IMR-90 (cell line): ENCODE measurements at regions not wholly inside any gene's neighbourhood (a gene's known extent, or its start where the extent isn't known, plus 50 kb on each side); places are given as distances from the start of the nearest gene placed in this dataset.

Source experiments
- ATAC-seq: fragments of 200-7000 bp; cut with Tn5 transposase; 2 replicates; pipeline ENCODE4 v1.9.1; 2020; ENCODE audit warnings: low read depth, mild to moderate bottlenecking, moderate library complexity
- BruUV-seq: library from RNA; stranded (reverse); fragments of 400-500 nt; replicated peaks from 2 replicates; lab custom pipeline; 2021; lab: Mats Ljungman, UMichigan
- CTCF ChIA-PET: fragments of 300-600 bp; formaldehyde crosslinking; extraction: SDS; loops from one replicate; lab custom pipeline; 2021; ENCODE audit warnings: antibody characterized with exemption; lab: Yijun Ruan, JAX
- POLR2A ChIA-PET: fragments of 300-600 bp; sonication (Branson Sonifier 250); formaldehyde crosslinking; loops from one replicate; lab custom pipeline; 2022; ENCODE audit warnings: antibody characterized with exemption; ENCODE audit not compliant: unreplicated experiment; lab: Charles Lee
- DNase-seq: peaks from one replicate; pipeline ENCODE4 v3.0.0; 2013
- H2AFZ ChIP-seq: replicated peaks from 2 replicates; pipeline ENCODE3; 2013; ENCODE audit warnings: low read length, mild to moderate bottlenecking; ENCODE audit not compliant: poor library complexity
- H2AK5ac ChIP-seq: 2 replicates; pipeline ENCODE4 v1.6.1; 2013; ENCODE audit warnings: low read depth, low read length, inconsistent platforms
- H2AK9ac ChIP-seq: replicated peaks from 2 replicates; pipeline ENCODE3; 2013; ENCODE audit warnings: mild to moderate bottlenecking, low read depth, low read length, moderate library complexity; ENCODE audit not compliant: poor library complexity
- H2BK120ac ChIP-seq: 2 replicates; pipeline ENCODE4 v1.6.1; 2013; ENCODE audit warnings: low read depth, low read length, inconsistent platforms
- H2BK15ac ChIP-seq: 3 replicates; pipeline ENCODE4 v1.6.1; 2013; ENCODE audit warnings: low read depth, low read length, inconsistent platforms
- H2BK20ac ChIP-seq: 2 replicates; pipeline ENCODE4 v1.6.1; 2013; ENCODE audit warnings: low read depth, mild to moderate bottlenecking, inconsistent platforms, low read length, moderate library complexity
- H2BK5ac ChIP-seq: 2 replicates; pipeline ENCODE4 v1.6.1; 2013; ENCODE audit warnings: mild to moderate bottlenecking, low read depth, low read length, inconsistent platforms; ENCODE audit not compliant: poor library complexity, severe bottlenecking
- H3K14ac ChIP-seq: replicated peaks from 2 replicates; pipeline ENCODE4 v1.6.1; 2013; ENCODE audit warnings: low read depth, low read length, inconsistent platforms
- H3K18ac ChIP-seq: 2 replicates; pipeline ENCODE4 v1.6.1; 2013; ENCODE audit warnings: low read depth, low read length, control low read depth
- H3K23ac ChIP-seq: 2 replicates; pipeline ENCODE4 v1.6.1; 2013; ENCODE audit warnings: low read depth, low read length, inconsistent platforms
- H3K27ac ChIP-seq: 2 replicates; pipeline ENCODE4 v1.5.1; 2013; ENCODE audit warnings: mild to moderate bottlenecking, control low read depth, low read length; ENCODE audit not compliant: insufficient read depth
- H3K27me3 ChIP-seq: 2 replicates; pipeline ENCODE4 v1.6.1; 2013; ENCODE audit warnings: low read length; ENCODE audit not compliant: control insufficient read depth, insufficient read depth
- H3K36me3 ChIP-seq: 2 replicates; pipeline ENCODE4 v1.6.1; 2013; ENCODE audit warnings: low read length, mixed read lengths; ENCODE audit not compliant: control insufficient read depth, insufficient read depth
- H3K4ac ChIP-seq: 2 replicates; pipeline ENCODE4 v1.6.1; 2013; ENCODE audit warnings: low read depth, low read length, inconsistent platforms
- H3K4me1 ChIP-seq: 2 replicates; pipeline ENCODE4 v1.6.1; 2013; ENCODE audit warnings: low read length, mixed read lengths; ENCODE audit not compliant: control insufficient read depth, insufficient read depth
- H3K4me2 ChIP-seq: 2 replicates; pipeline ENCODE4 v1.6.1; 2013; ENCODE audit warnings: low read depth, mild to moderate bottlenecking, control low read depth, low read length, moderate library complexity
- H3K4me3 ChIP-seq: 2 replicates; pipeline ENCODE4 v1.5.1; 2013; ENCODE audit warnings: low read depth, mild to moderate bottlenecking, control low read depth, low read length, moderate library complexity; ENCODE audit not compliant: insufficient read depth
- H3K56ac ChIP-seq: 2 replicates; pipeline ENCODE4 v1.6.1; 2013; ENCODE audit warnings: low read length, inconsistent platforms; ENCODE audit not compliant: insufficient read depth; ENCODE audit errors: extremely low read depth
- H3K79me1 ChIP-seq, 2 experiments: 2 replicates each; pipeline ENCODE4 v1.6.1; 2013; ENCODE audit warnings: low read length in 2 of 2, inconsistent platforms in 1 of 2, low read depth in 1 of 2
- H3K9ac ChIP-seq: 2 replicates; pipeline ENCODE4 v1.6.1; 2013; ENCODE audit warnings: low read depth, low read length, control low read depth
- H3K9me1 ChIP-seq: 2 replicates; pipeline ENCODE4 v1.6.1; 2013; ENCODE audit warnings: low read length, inconsistent platforms; ENCODE audit not compliant: insufficient read depth
- H3K9me3 ChIP-seq: 2 replicates; pipeline ENCODE4 v1.6.1; 2013; ENCODE audit warnings: low read length; ENCODE audit not compliant: control insufficient read depth, insufficient read depth
- H4K20me1 ChIP-seq: 2 replicates; pipeline ENCODE4 v1.6.1; 2013; ENCODE audit warnings: low read length, inconsistent platforms; ENCODE audit not compliant: insufficient read depth
- H4K5ac ChIP-seq: 2 replicates; pipeline ENCODE4 v1.6.1; 2013; ENCODE audit warnings: mild to moderate bottlenecking, low read depth, low read length, control low read depth
- H4K8ac ChIP-seq, 2 experiments: 2 replicates each; pipeline ENCODE4 v1.6.1; 2013; ENCODE audit warnings: low read depth in 2 of 2, low read length in 2 of 2, control low read depth in 1 of 2, inconsistent platforms in 1 of 2
- H4K91ac ChIP-seq: 2 replicates; pipeline ENCODE4 v1.6.1; 2013; ENCODE audit warnings: low read depth, low read length, inconsistent platforms; ENCODE audit not compliant: insufficient read depth
- BHLHE40 ChIP-seq: fragments of 150-350 bp; IDR thresholded peaks from 2 replicates; pipeline ENCODE4 v1.6.1; 2016; ENCODE audit warnings: mild to moderate bottlenecking, low read depth, low read length
- CEBPB ChIP-seq: IDR thresholded peaks from 2 replicates; pipeline ENCODE4 v1.6.1; 2012; ENCODE audit warnings: low read depth, low read length, improper control_type of control experiment
- CHD1 ChIP-seq: IDR thresholded peaks from 2 replicates; pipeline ENCODE4 v1.6.1; 2012; ENCODE audit warnings: low read depth, low read length, improper control_type of control experiment
- CTCF ChIP-seq: conservative IDR thresholded peaks from 2 replicates; pipeline ENCODE4 v1.5.1; 2012; ENCODE audit warnings: mild to moderate bottlenecking, low read depth, low read length, improper control_type of control experiment
- ELK1 ChIP-seq: fragments of 150-350 bp; IDR thresholded peaks from 2 replicates; pipeline ENCODE4 v1.6.1; 2016; ENCODE audit warnings: low read depth, mild to moderate bottlenecking, low read length, moderate library complexity, borderline replicate concordance
- FOS ChIP-seq: fragments of 150-350 bp; IDR thresholded peaks from 2 replicates; pipeline ENCODE4 v1.6.1; 2016; ENCODE audit warnings: low read depth, low read length
- MAFK ChIP-seq: IDR thresholded peaks from 2 replicates; pipeline ENCODE4 v1.6.1; 2012; ENCODE audit warnings: low read depth, low read length, improper control_type of control experiment
- MAZ ChIP-seq: IDR thresholded peaks from 2 replicates; pipeline ENCODE4 v1.6.1; 2012; ENCODE audit warnings: low read depth, mild to moderate bottlenecking, low read length, improper control_type of control experiment, moderate library complexity, borderline replicate concordance
- MXI1 ChIP-seq: IDR thresholded peaks from 2 replicates; pipeline ENCODE4 v1.6.1; 2012; ENCODE audit warnings: low read depth, mild to moderate bottlenecking, low read length, moderate library complexity, borderline replicate concordance
- NFE2L2 ChIP-seq: fragments of 150-350 bp; IDR thresholded peaks from 2 replicates; pipeline ENCODE4 v1.6.1; 2016; ENCODE audit warnings: low read depth, mild to moderate bottlenecking, low read length
- POLR2A ChIP-seq: IDR thresholded peaks from 2 replicates; pipeline ENCODE4 v1.6.1; 2012; ENCODE audit warnings: mild to moderate bottlenecking, low read depth, low read length
- RAD21 ChIP-seq: IDR thresholded peaks from 2 replicates; pipeline ENCODE4 v1.6.1; 2012; ENCODE audit warnings: low read length, improper control_type of control experiment
- RCOR1 ChIP-seq: IDR thresholded peaks from 2 replicates; pipeline ENCODE4 v1.6.1; 2012; ENCODE audit warnings: mild to moderate bottlenecking, low read length, improper control_type of control experiment; ENCODE audit not compliant: insufficient replicate concordance
- RFX5 ChIP-seq: IDR thresholded peaks from 2 replicates; pipeline ENCODE4 v1.8.0; 2012; ENCODE audit warnings: low read depth, mild to moderate bottlenecking, low read length, moderate library complexity
- SMC3 ChIP-seq: fragments of 150-350 bp; IDR thresholded peaks from 2 replicates; pipeline ENCODE4 v1.6.1; 2016; ENCODE audit warnings: low read depth, mild to moderate bottlenecking, antibody characterized with exemption, low read length, moderate library complexity
- WGBS, 2 experiments: methylation state at CpG; one replicate each; pipeline versions ENCODE4 v1.1.5 to v1.1.7; 2013; ENCODE audit warnings: missing lambda C conversion rate in 2 of 2; ENCODE audit not compliant: insufficient read length in 1 of 2; ENCODE audit errors: extremely low coverage in 2 of 2; 5-methylcytosine and 5-hydroxymethylcytosine counted together
- dilution Hi-C: fragments of 300-500 bp; cut with HindIII; formaldehyde crosslinking; loops from one replicate; pipeline ENCODE4 v1.14.3; 2018; ENCODE audit warnings: low sequenced_read_pairs; ENCODE audit not compliant: unreplicated experiment
- in situ Hi-C: fragments of 300-500 bp; cut with MboI; formaldehyde crosslinking; loops from 3 replicates; pipeline ENCODE4 v1.14.3; 2019; ENCODE audit warnings: low sequenced_read_pairs, inconsistent platforms, mixed read lengths
- intact Hi-C: fragments of 100-400 bp; cut with micrococcal nuclease; formaldehyde crosslinking; loops from 2 replicates; pipeline ENCODE4 v1.10.0; 2022
- TF ChIP-seq, protein P1 (sequence below): fragments of 150-350 bp; IDR thresholded peaks from 2 replicates; pipeline ENCODE4 v1.6.1; 2017; ENCODE audit warnings: mild to moderate bottlenecking, antibody characterized with exemption, low read length, low read depth

- Histone ChIP-seq H3K18ac (no peak overlapping the region), H2AK5ac (no peak overlapping the region), H3K36me3 (no peaks in the 10 kb centered on the region), H4K8ac (no peak overlapping the region), H2BK15ac (no peak overlapping the region), H3K4me2 (no peak overlapping the region), H2BK20ac (no peak overlapping the region), H3K9ac (no peak overlapping the region), H4K5ac (no peak overlapping the region), H2AK9ac (no peak overlapping the region), H4K91ac (no peak overlapping the region), H4K20me1 (no peaks in the 10 kb centered on the region; the same call in 1 of the 2 replicates), H3K4ac (no peak overlapping the region), H3K9me1 (no peaks in the 10 kb centered on the region; the same call in 1 of the 2 replicates), H3K23ac (no peak overlapping the region), H3K79me1 (0 out of 4 replicates have a peak, but pooled peaks cover 0 to 3% of the 10 kb centered on the region in 2 experiments), H3K4me1 (peaks cover 2% of the 10 kb centered on the region; the same call in 1 of the 2 replicates), H3K9me3 (no peaks in the 10 kb centered on the region), H3K14ac (no peak overlapping the region), H3K4me3 (no peak overlapping the region), H3K56ac (no peak overlapping the region), H2BK5ac (no peak overlapping the region), H3K27ac (no peak overlapping the region), H2AFZ (no peak overlapping the region), H2BK120ac (no peak overlapping the region), H3K27me3 (no peaks in the 10 kb centered on the region; the same call in 1 of the 2 replicates)
- dilution Hi-C loops (no loop called here), in situ Hi-C loops (no loop called here), intact Hi-C loops (loop anchor here (1.0 to 5.0 kb wide), 3 partner anchors 64 to 202 kb away; no protein-coding TSS in a partner anchor)
- ChIA-PET CTCF (interaction anchor here (0.7 to 1.1 kb wide), 4 partner anchors 25 to 64 kb away, joined by 3 to 4 read pairs (median 4); no protein-coding TSS in a partner anchor), POLR2A (no interaction called here)
- no CpG with 5 or more reads among the region's 2 CpGs for WGBS, 2 experiments
- BruUV-seq: no TSS peak
- TF ChIP-seq CHD1 (no peak), BHLHE40 (no peak), CEBPB (no peak), POLR2A (no peak), NFE2L2 (no peak), MAFK (no peak), RFX5 (no peak), MXI1 (no peak), RCOR1 (no peak), RAD21 (no peak), SMC3 (no peak), CTCF (no peak), ELK1 (no peak), MAZ (no peak), FOS (no peak)
- TF ChIP-seq, protein P1, sequence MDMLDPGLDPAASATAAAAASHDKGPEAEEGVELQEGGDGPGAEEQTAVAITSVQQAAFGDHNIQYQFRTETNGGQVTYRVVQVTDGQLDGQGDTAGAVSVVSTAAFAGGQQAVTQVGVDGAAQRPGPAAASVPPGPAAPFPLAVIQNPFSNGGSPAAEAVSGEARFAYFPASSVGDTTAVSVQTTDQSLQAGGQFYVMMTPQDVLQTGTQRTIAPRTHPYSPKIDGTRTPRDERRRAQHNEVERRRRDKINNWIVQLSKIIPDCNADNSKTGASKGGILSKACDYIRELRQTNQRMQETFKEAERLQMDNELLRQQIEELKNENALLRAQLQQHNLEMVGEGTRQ: no peak
- no peak for ATAC-seq
- no peak for DNase-seq
These were observed 88.0 kb upstream of the ROPN1 start for GRCh38 chr3:124079912-124080276.
